HG02970 (cell line): ENCODE measurements at regions not wholly inside any gene's neighbourhood (a gene's known extent, or its start where the extent isn't known, plus 50 kb on each side); places are given as distances from the start of the nearest gene placed in this dataset.

ENCODE experiments used
- ATAC-seq: cut with Tn5 transposase; IDR thresholded peaks from one replicate; pipeline ENCODE4 v1.9.1; 2021; ENCODE audit warnings: mild to moderate bottlenecking, moderate library complexity, moderate number of reproducible peaks; ENCODE audit not compliant: unreplicated experiment, low FRiP score

DNA sequence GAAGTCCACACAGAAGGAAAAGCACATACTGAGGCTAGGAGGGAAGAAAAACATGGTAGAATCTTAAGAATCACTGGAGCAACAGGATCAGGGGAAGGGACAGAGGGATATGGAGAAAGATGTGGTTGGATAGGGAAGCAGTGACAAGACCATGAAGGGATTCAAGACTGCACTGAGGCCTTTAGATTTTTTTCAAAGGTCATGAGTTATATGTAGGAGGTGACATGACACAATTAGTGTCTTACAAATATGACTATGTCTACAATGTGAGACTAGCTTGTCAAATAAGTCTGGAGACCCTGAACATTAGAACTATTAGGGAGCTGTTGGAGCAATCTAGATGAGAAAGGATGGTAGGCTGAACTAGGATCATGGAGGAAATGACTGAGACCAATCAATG lies 1130.3 kb upstream of the ZEB2 start:
- ATAC-seq = no peak

DNA sequence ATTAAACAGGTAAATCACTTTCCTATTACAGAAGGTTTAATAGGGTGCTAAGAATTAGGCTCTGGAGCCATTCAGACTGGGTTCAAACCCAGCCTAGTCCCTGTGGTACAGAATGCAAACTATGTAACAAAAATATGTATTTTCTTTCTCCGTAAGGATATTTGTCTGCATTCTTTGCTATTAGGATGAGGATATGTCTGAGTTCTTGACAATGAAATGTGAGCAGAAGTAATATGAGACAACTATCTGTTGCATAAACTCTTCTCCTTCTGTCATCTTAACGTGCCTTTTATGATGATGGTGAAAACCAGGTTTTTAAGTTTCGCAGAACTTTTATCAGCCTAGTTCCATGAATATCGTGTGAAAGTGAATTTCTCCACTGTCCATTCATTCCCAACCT lies 1129.1 kb upstream of the ZEB2 start:
- ATAC-seq = no peak

DNA sequence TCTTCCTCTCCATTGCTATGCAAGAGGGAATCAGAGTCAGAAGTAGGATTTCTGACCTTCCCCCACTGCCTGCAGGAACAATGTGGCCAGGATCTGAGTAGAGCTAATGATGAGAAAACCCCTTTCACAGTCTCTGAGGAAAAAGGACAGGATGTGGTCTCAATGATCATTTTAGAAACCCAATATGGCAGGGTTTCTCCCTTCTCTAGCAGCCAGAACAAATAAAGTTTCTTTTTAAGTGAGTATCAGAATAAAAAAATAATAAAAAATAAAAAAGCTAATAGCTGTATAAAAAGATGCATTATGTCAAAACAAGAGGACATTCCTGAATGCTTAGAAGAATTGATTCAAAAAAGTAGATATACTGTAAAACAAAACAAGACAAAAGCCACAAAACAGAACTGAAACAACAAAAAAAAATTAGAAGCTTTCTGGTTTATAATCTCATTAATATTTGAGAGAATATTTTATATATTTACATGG lies 1124.9 kb upstream of the ZEB2 start:
- ATAC-seq = peak; percentile 93

DNA sequence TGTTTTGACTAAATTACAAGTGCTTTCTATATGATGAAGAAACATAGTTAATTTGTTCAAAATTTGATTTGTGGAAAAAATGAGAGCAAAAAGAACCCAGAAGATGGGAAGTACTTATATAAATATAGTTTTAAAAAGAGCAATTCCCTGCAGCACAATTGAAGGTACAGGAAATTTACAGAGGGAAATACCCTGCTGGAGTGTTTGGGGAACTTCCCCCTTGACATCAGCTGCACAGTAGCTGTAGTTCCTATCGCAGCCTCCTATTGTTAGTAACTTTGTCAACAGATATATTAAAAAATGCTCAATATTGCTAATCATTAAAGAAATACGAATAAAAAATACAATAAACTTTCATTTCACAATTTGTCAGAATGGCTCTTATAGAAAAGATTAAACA lies 1118.8 kb upstream of the ZEB2 start:
- ATAC-seq = no peak

DNA sequence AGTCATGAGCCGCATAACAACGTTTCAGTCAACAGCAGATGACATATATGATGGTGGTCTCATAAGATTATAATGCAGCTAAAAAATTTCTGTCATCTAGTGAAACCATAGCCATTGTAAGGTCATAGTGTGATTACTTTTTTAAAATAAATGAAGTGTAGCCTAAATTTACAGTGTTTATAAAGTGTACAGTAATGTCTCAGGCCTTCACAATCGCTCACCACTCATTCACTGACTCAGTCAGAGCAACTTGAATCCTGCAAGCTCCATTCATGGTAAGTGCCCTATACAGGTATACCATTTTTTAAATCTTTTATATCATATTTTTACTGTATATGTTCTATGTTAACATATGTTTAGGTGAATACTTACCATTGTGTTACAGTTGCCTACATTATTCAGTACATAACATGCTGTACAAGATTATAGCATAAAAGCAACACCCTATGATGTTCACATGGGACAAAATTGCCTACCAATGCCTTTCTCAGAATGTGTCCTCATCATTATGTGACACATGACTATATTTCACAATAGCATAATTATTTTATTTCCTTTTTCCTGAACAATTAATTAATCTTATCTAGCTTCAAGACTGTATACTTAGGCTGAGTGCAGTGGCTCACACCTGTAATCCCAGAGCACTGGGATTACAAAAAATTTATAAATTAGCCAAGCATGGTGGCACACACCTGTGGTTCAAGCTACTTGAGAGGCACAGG lies 1115.9 kb upstream of the ZEB2 start:
- no peak for ATAC-seq

DNA sequence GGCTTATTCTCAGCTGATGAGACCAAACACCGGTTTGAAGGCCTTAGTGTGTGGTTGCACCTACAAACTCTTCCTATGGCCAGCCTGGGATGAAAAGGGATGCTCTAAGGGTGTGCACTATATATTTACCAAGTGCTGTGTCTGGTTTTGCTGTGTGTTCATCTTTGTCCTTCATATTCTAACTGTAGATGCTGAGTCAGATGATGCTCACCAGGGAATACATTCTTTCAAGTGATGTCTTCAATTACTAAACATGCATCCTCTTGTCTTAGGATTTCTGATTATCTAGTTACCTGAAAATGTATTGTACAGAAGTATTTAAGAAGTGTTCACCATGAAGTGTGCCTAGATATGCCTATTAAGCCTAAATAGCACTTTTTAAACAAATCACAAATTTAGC lies 1111.6 kb upstream of the ZEB2 start:
- no peak for ATAC-seq

DNA sequence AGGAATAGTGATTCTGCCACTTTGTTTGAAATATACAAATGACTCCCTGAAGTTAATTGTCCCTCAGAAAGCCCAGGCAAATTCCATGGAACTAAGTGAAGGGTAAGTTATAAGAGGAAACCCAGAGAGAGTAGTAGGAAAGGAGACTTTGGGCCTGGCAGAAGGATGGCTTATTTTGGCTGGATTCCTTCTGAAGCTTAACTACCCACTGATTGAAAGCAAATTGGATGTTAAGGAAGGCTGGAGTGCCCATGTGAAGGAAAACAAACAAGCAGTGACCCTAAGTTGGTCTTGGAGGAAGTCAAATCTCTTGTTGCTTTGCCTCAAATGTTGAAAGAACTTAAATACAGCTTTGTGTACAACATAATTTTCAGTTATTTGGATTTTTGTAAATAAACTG lies 1106.4 kb upstream of the ZEB2 start:
- ATAC-seq = no peak

DNA sequence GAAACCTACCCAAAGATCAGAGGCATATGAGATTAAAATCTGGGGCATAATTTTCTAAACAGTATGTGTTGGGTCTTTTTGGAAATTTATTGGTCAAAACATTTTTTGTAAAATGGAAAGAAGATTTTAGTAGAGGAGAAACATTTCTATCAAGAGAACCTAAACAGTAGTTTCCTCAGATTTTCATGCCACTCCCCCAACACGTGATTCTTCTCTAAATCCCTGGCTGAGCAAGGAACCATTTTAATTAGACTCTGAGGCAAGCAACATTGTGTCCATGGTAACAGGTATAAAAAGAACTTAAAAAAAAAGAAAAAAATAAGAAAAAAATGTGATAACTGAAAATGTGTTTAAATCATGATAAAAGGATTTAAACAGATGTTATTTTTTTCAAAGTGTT lies 1105.2 kb upstream of the ZEB2 start:
- ATAC-seq = no peak

DNA sequence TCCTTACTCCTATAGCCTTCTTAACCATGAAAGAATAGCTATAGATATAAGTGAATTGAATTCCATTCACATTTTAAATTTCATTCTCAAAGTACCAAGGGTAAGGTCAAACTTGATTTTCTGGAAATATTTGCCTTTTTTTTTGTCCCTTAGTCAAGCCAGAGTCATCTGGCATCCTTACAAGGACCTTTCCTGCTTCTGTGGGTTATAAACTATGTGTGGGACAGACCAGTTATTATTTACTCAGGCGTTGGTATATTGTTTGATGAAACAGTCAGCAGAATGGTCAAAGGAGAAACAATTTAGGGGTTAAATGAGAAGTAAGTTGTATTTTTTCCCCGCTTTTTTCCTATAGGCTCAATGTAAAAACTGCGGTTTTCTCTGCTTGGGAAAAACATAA lies 1103.2 kb upstream of the ZEB2 start:
- no peak for ATAC-seq

DNA sequence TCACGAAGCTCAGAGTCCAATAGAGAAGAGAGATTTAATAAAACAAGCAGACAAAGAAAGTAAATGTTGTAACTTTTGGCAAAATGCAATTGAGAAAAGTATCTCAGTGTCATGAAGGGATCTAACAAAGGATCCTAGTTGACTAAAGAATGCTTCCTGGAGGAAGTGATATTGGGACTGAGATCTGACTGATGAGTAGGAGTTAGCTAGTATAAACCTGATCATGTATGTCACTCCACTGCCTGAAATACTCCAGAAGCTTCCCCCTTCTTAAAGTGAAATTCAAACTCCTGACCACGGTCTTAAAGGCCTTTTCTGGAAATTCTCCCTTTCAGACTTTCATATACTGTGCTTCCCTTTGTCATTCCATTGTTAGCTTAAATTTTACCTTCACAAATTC lies 1102.4 kb upstream of the ZEB2 start:
- no peak for ATAC-seq

DNA sequence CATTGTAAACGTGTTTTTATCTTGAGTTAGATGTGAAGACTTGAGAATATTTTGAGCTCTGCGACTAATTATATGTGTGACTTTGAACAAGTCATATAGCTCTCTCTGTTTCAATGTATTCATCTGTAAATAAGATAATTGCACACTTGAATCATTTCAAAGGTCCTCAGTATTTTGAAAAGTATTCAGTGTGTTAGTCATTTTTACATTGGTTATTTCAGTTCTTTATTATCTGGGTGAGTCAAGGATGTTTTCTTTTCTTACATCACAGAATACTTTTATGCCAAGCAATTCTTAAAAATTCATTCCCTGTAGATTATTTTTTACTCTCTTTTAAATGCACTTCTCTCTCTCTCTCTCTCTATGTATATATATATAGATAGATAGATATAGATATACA lies 1098.0 kb upstream of the ZEB2 start:
- ATAC-seq = no peak

DNA sequence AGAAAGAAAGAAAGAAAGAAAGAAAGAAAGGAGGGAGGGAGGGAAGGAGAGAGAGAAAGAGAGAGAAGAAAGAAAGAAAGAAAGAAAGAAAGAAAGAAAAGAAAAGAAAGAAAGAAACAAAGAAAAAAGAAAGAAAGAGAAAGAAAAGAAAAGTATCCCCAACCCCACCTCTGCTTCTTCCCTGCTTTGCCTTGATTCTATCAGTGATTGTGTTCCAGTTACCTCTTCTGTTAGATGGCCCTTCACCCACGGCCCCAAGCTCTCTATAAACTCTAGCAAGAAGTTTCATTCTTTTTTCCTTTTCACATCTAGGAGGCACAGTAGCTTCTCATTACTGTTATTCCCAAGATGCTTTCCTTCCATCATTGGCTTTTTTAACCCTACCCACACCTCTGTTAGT lies 1097.5 kb upstream of the ZEB2 start:
- ATAC-seq = no peak

DNA sequence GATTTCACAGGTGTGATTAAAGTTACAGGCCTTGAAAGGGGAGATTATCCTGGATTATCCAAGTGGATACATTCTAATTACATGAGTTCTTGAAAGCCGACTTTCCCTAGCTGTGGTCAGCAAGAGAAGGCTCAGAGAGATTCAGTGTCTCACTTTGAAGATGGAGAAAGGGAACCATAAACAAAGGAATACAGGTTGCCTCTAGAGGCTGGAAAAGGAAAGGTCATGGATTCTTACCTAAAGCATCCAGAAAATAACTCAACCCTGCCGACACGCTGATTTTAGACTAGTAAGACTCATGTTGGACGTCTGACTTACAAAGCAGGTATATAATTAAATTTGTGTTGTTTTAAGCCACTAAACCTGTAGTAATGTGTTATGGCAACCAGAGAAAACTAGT lies 1095.7 kb upstream of the ZEB2 start:
- ATAC-seq = no peak

DNA sequence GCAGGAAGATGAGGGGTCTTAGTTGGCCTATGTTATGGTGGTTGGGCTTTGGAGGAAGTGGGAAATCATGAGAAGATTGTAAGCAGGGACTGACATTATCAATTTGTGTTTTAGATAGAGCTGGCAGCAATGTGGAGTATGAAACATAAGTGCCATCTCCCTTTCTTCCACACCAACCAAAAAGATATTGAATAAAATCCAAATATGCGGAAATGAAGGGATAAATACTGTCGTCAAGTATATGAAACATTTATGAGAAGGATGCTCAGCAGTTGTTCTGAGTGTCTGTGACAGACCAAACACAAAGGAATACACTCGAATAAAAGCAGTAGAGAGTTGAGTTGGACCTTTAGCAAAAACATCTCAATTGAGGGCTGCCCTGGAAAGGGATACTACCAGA lies 1090.0 kb upstream of the ZEB2 start:
- no peak for ATAC-seq

DNA sequence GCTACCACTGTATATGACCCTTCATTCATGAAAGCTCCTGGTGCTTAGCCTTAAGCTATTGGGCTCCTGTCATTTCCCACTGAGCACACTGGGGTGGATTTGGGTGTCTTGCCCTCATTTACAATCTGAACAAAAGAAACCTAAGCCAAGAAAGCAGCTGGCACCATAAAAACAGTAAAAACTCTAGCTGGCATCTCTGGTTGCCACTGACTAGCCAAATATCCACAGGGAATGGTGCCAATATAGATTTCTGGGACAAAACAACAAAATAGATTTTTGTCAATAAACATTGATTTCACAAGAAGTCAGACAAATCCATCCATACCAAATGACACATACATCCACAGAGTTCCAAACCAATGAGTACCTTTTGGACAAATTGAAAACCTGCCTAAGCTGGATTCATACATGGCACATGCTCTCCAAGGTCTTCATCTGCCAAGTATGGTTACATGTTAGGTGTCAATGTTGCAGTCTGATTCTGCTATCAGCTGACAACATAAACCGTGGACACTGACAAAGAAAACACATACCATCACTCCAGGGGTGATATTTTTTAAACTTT lies 1081.5 kb upstream of the ZEB2 start:
- no peak for ATAC-seq

DNA sequence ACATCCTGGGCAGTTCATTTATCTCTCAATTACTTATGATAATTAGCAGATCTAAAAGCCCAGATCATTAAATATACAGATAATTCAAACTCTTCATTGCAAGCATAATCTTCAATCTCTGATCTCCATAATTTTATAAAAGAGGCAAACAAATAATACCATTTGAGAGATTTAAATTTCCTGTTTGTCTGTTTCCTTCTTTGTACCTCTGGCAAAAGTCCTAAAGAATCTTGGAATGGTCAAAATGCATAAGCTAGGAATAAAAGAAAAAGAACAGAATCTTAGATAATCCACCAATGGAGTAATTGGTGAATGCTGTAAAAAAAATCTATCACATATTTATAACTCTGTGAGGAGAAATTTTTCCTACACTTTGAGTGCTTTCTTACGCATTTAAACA lies 1080.9 kb upstream of the ZEB2 start:
- no peak for ATAC-seq

DNA sequence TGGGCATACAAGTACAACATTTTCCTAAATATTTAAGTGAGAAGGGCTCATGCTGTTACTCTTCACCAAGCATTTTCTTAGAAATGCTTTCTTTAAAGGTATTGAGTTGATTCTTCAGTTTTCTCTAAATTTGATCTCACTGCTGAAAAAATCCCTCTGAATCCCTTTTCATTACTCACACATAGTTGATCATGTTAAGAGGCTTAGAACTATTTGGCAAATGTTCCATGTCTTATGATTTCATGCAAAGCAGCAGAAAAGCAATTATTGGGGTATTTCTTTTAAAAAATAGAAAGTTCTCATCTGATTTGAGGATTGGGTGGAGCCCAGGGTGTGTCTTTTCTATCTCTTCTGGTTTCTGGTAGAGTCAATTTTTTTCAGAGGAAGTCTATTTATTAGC lies 1079.8 kb upstream of the ZEB2 start:
- no peak for ATAC-seq

DNA sequence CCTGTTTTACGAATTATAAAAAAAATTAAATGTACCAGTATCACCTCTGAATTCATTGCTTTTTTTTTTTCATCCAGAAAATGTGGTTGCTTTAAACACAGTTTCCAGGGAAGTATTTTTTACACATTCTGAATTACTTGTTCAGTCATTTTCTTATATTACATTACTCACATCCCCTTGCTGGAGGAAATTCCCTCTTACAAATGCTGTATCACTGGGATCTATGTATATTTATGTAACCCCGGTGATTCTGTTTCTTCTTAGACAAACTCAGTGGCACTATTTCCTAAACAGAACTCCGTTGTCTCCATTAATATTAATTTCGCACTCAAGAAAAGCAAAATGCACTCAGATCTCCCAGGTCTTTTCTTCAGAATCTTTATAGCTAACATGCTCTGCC lies 1078.5 kb upstream of the ZEB2 start:
- no peak for ATAC-seq

DNA sequence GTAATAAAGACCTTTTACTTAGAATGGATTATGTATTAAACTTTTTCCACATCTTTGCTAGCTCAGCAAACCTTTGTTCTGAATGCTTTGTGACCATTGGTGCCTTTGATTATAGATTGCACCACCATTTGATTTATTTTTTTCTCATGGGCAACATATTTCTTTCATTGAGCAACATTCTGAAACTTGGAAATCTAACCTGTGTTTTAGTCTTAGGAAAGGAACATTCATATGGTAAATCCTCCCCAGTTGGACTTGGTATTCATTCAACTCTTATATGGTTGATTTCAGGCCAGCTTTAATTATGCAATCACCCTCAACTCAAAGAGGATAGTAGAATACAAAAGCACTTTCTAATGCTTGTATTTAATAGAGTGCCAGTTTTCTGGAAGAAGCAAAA lies 1077.9 kb upstream of the ZEB2 start:
- ATAC-seq = no peak

DNA sequence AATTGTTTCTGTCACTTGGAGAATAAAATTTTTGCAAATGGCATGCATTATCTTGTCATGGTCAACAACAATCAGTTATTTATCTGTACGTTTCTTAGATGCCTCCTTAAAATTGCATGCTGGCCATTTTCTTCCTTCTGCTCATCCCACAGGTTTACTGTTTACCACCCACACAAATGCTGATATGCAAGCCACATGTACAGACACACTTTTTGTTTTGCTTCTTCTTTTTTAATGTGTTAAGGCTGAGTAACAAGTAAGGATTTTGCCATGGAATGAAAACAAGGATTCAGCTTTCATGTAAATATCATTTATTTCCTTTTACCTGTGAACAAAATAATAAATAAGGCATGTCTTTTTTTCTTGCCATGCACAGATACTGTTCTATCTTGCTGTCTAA lies 1077.1 kb upstream of the ZEB2 start:
- ATAC-seq = no peak

DNA sequence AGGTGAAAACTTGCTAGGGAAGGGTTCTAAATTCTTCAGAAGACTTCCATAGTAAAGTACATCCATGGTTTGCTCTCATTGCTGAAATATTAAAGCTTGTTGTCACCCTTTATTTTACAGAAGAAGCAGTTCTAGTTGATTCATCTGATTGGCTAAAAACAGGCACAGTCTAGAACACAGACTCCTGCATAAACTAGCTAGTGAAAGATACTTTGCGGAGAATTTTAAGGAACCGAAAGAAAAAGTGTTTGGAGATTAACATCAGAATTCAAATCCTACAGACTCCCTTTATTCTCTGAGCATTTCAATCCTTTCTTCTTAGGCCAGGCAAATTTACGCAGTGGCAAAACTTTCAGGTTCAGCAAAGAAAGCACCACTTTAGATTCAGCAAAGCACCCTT lies 1076.5 kb upstream of the ZEB2 start:
- no peak for ATAC-seq

DNA sequence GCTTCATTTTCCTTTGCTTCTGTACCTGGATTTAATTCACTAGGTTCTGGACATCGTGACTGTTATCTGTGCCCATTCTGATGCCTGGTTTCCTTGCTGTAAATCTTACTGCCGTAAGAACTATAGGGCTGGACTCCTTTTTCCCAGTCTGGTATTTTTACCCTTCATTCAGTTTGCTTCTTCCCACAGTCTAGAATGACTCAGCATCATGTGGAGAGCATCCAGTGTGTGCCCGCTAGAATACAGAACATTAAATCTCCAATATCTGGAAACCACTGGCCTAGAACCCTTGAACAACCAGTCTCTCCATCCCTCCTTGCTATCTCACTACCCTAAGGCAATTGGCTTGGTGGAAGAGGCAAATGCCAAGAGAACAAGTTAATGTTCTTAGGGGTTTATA lies 1075.4 kb upstream of the ZEB2 start:
- ATAC-seq = no peak
